HG03521 (cell line): ENCODE measurements at regions not wholly inside any gene's neighbourhood (a gene's known extent, or its start where the extent isn't known, plus 50 kb on each side); places are given as distances from the start of the nearest gene placed in this dataset.

Experiments
- ATAC-seq: cut with Tn5 transposase; IDR thresholded peaks from one replicate; pipeline ENCODE4 v1.9.1; 2021; ENCODE audit warnings: mild to moderate bottlenecking, moderate library complexity; ENCODE audit not compliant: unreplicated experiment

GRCh38 chr10:31647861-31648260 lies 280.8 kb downstream of the ARHGAP12 start:
- no peak for ATAC-seq

- ATAC-seq = no peak
Measured at GRCh38 chr10:31646519-31646918, 282.1 kb downstream of the ARHGAP12 start.

- ATAC-seq = no peak
Measured at GRCh38 chr10:31645786-31646185, 282.8 kb downstream of the ARHGAP12 start.

GRCh38 chr10:31644931-31645633 lies 283.5 kb downstream of the ARHGAP12 start:
- ATAC-seq = no peak

GRCh38 chr10:31642281-31642680 lies 286.4 kb downstream of the ARHGAP12 start:
- no peak for ATAC-seq

- ATAC-seq = no peak
Measured at GRCh38 chr10:31635415-31636065, 293.1 kb downstream of the ARHGAP12 start.

GRCh38 chr10:31635009-31635408 lies 293.6 kb downstream of the ARHGAP12 start:
- ATAC-seq = no peak

GRCh38 chr10:31630861-31631567 lies 297.6 kb downstream of the ARHGAP12 start:
- no peak for ATAC-seq

- ATAC-seq = no peak
Measured at GRCh38 chr10:31625566-31625965, 303.1 kb downstream of the ARHGAP12 start.

- ATAC-seq = no peak
Measured at GRCh38 chr10:31624611-31625010, 304.0 kb downstream of the ARHGAP12 start.

GRCh38 chr10:31623947-31624346 lies 304.7 kb downstream of the ARHGAP12 start:
- ATAC-seq = no peak

GRCh38 chr10:31623466-31623865 lies 304.4 kb downstream of the ZEB1 start:
- ATAC-seq = no peak

- no peak for ATAC-seq
Measured at GRCh38 chr10:31622978-31623377, 304.0 kb downstream of the ZEB1 start.

GRCh38 chr10:31621733-31622132 lies 302.7 kb downstream of the ZEB1 start:
- ATAC-seq = no peak

GRCh38 chr10:31620226-31621151 lies 301.5 kb downstream of the ZEB1 start:
- ATAC-seq = no peak

GRCh38 chr10:31619531-31620061 lies 300.6 kb downstream of the ZEB1 start:
- ATAC-seq = no peak

- no peak for ATAC-seq
Measured at GRCh38 chr10:31618541-31619291, 299.7 kb downstream of the ZEB1 start.

GRCh38 chr10:31617757-31618156 lies 298.7 kb downstream of the ZEB1 start:
- no peak for ATAC-seq

GRCh38 chr10:31617133-31617532 lies 298.1 kb downstream of the ZEB1 start:
- no peak for ATAC-seq

- ATAC-seq = no peak
Measured at GRCh38 chr10:31615129-31615528, 296.1 kb downstream of the ZEB1 start.
